Naive thymus-derived CD4-positive, alpha-beta T cell (primary cell): ENCODE measurements at regions not wholly inside any gene's neighbourhood (a gene's known extent, or its start where the extent isn't known, plus 50 kb on each side); places are given as distances from the start of the nearest gene placed in this dataset.

Source experiments
- ATAC-seq: fragments of 150-1000 bp; cut with Tn5 transposase; 2 replicates; pipeline ENCODE4 v1.10.0; 2021; ENCODE audit warnings: mild to moderate bottlenecking, moderate library complexity
- CTCF ChIA-PET: fragments of 350-600 bp; sonication (Branson Sonifier 250); formaldehyde crosslinking; loops from one replicate; lab custom pipeline; 2021; ENCODE audit warnings: antibody characterized with exemption; lab: Charles Lee
- POLR2A ChIA-PET: fragments of 350-600 bp; sonication (Branson Sonifier 250); formaldehyde crosslinking; loops from one replicate; lab custom pipeline; 2021; ENCODE audit warnings: antibody characterized with exemption, inconsistent platforms; lab: Charles Lee
- DNase-seq, 9 donors: peaks; one replicate each; pipeline versions ENCODE4 v3.0.0 to v3.0.0-alpha.2; 2020 to 2022; ENCODE audit warnings: mixed read lengths in 1 of 9
- H3K27ac ChIP-seq: one replicate; pipeline ENCODE4 v1.7.0; 2013; ENCODE audit warnings: mild to moderate bottlenecking, low read depth, low read length, moderate library complexity
- H3K27me3 ChIP-seq, 2 donors: one replicate each; pipeline ENCODE4 v1.7.0; 2013; ENCODE audit warnings: low read length in 2 of 2, mild to moderate bottlenecking in 2 of 2, moderate library complexity in 2 of 2; ENCODE audit not compliant: control insufficient read depth in 2 of 2, insufficient read depth in 2 of 2
- H3K36me3 ChIP-seq, 3 experiments: 1 replicate in 2 of 3; 2 replicates in 1 of 3; pipeline ENCODE4 v1.7.0; 2013; ENCODE audit warnings: low read length in 3 of 3, mild to moderate bottlenecking in 3 of 3, moderate library complexity in 1 of 3; ENCODE audit not compliant: insufficient read depth in 3 of 3, control insufficient read depth in 2 of 3
- H3K4me1 ChIP-seq, 2 donors: one replicate each; pipeline ENCODE4 v1.7.0; 2013; ENCODE audit warnings: low read length in 2 of 2, mild to moderate bottlenecking in 2 of 2, moderate library complexity in 1 of 2; ENCODE audit not compliant: control insufficient read depth in 2 of 2, insufficient read depth in 2 of 2
- H3K4me3 ChIP-seq: 2 replicates; pipeline ENCODE4 v1.7.0; 2013; ENCODE audit warnings: mild to moderate bottlenecking, low read length
- H3K9me3 ChIP-seq, 3 experiments: 1 replicate in 2 of 3; 2 replicates in 1 of 3; pipeline ENCODE4 v1.7.0; 2013; ENCODE audit warnings: low read length in 3 of 3; ENCODE audit not compliant: control insufficient read depth in 2 of 3
- H3K27ac Mint-ChIP-seq, 9 donors: one replicate each; pipeline ENCODE4 v1.8.0; 2020 to 2022; ENCODE audit warnings: mixed read lengths in 9 of 9, mild to moderate bottlenecking in 8 of 9, moderate library complexity in 5 of 9, inconsistent platforms in 2 of 9
- H3K27me3 Mint-ChIP-seq, 5 donors: one replicate each; pipeline ENCODE4 v1.8.0; 2021 to 2022; ENCODE audit warnings: mixed read lengths in 5 of 5, mild to moderate bottlenecking in 1 of 5
- H3K36me3 Mint-ChIP-seq, 5 donors: one replicate each; pipeline ENCODE4 v1.8.0; 2020 to 2022; ENCODE audit warnings: mixed read lengths in 5 of 5, mild to moderate bottlenecking in 3 of 5, inconsistent platforms in 1 of 5
- H3K4me1 Mint-ChIP-seq, 7 donors: one replicate each; pipeline ENCODE4 v1.8.0; 2020 to 2022; ENCODE audit warnings: mixed read lengths in 7 of 7, mild to moderate bottlenecking in 3 of 7, inconsistent platforms in 1 of 7
- H3K4me3 Mint-ChIP-seq, 10 donors: one replicate each; pipeline ENCODE4 v1.8.0; 2020 to 2022; ENCODE audit warnings: mild to moderate bottlenecking in 10 of 10, mixed read lengths in 10 of 10, moderate library complexity in 6 of 10, inconsistent platforms in 2 of 10
- H3K9me3 Mint-ChIP-seq, 11 donors: one replicate each; pipeline ENCODE4 v1.8.0; 2020 to 2022; ENCODE audit warnings: mixed read lengths in 11 of 11, mild to moderate bottlenecking in 4 of 11, inconsistent platforms in 1 of 11, moderate library complexity in 1 of 11
- intact Hi-C, 2 donors: fragments of 100-400 bp; cut with micrococcal nuclease; formaldehyde crosslinking; loops; one replicate each; pipeline ENCODE4 v1.15.1; 2023

- DNase-seq (no peak), ATAC-seq (no peak)
- H3K27me3 Mint-ChIP-seq, result peaks cover 3 to 25% (median 11%) of the 10 kb centered on the region in 5 donors
- H3K9me3 ChIP-seq, result no peaks in the 10 kb centered on the region
- no peaks in the 10 kb centered on the region for H3K4me1 Mint-ChIP-seq
- no peaks in the 10 kb centered on the region for H3K4me1 ChIP-seq
- no peaks in the 10 kb centered on the region for H3K36me3 ChIP-seq
- H3K4me3 Mint-ChIP-seq, result no peak overlapping the region
- H3K4me3 ChIP-seq, result no peak overlapping the region
- H3K9me3 Mint-ChIP-seq, result peaks cover 0 to under 1% (median 0%) of the 10 kb centered on the region in 11 donors
- intact Hi-C loops, result no loop called here
- H3K27ac ChIP-seq, result no peak overlapping the region
- no peak overlapping the region for H3K27ac Mint-ChIP-seq
- no peaks in the 10 kb centered on the region for H3K36me3 Mint-ChIP-seq
- POLR2A ChIA-PET, result no interaction called here
- H3K27me3 ChIP-seq, result no peaks in the 10 kb centered on the region
- CTCF ChIA-PET, result no interaction called here
Measured at GRCh38 chr5:53418826-53419658, 61.4 kb upstream of the FST start.

GRCh38 chr5:53422539-53422938 lies 57.9 kb upstream of the FST start:
- no peak for DNase-seq
- ChIA-PET CTCF (no interaction called here), POLR2A (no interaction called here)
- peaks cover 9 to 31% (median 24%) of the 10 kb centered on the region in 5 donors for H3K27me3 Mint-ChIP-seq
- no peaks in the 10 kb centered on the region for H3K27me3 ChIP-seq
- no peaks in the 10 kb centered on the region for H3K4me1 Mint-ChIP-seq
- no peak overlapping the region for H3K4me3 ChIP-seq
- H3K9me3 Mint-ChIP-seq, result no peaks in the 10 kb centered on the region
- H3K4me1 ChIP-seq, result no peaks in the 10 kb centered on the region
- no peaks in the 10 kb centered on the region for H3K36me3 Mint-ChIP-seq
- H3K36me3 ChIP-seq, result no peaks in the 10 kb centered on the region
- H3K27ac ChIP-seq, result no peak overlapping the region
- H3K9me3 ChIP-seq, result no peaks in the 10 kb centered on the region
- ATAC-seq, result no peak
- no peak overlapping the region for H3K27ac Mint-ChIP-seq
- intact Hi-C loops, result no loop called here
- H3K4me3 Mint-ChIP-seq, result no peak overlapping the region

GRCh38 chr5:53423724-53424123 lies 56.7 kb upstream of the FST start:
- ChIA-PET POLR2A (no interaction called here), CTCF (interaction anchor here (0.6 kb wide), 1 partner anchor 987 kb away, joined by 3 read pairs; no protein-coding TSS in a partner anchor)

GRCh38 chr5:53424686-53425615 lies 55.5 kb upstream of the FST start:
- Histone ChIP-seq H3K9me3 (no peaks in the 10 kb centered on the region), H3K4me1 (no peaks in the 10 kb centered on the region), H3K36me3 (no peaks in the 10 kb centered on the region), H3K4me3 (no peak overlapping the region), H3K27ac (no peak overlapping the region), H3K27me3 (no peaks in the 10 kb centered on the region)
- ChIA-PET CTCF (no interaction called here), POLR2A (no interaction called here)
- no peak for DNase-seq
- ATAC-seq, result no peak
- no peaks in the 10 kb centered on the region for H3K9me3 Mint-ChIP-seq
- no peak overlapping the region for H3K4me3 Mint-ChIP-seq
- intact Hi-C loops, result loop anchor here in 1 of 2 donors (5.0 kb wide), 1 partner anchor 792 kb away; no protein-coding TSS in a partner anchor
- no peak overlapping the region for H3K27ac Mint-ChIP-seq
- no peaks in the 10 kb centered on the region for H3K4me1 Mint-ChIP-seq
- no peaks in the 10 kb centered on the region for H3K36me3 Mint-ChIP-seq
- H3K27me3 Mint-ChIP-seq, result peaks cover 14 to 40% (median 32%) of the 10 kb centered on the region in 5 donors

More at GRCh38 chr5:53423724-53424123, 56.7 kb upstream of the FST start:
- H3K36me3 Mint-ChIP-seq, result no peaks in the 10 kb centered on the region
- H3K27me3 Mint-ChIP-seq, result peaks cover 12 to 34% (median 26%) of the 10 kb centered on the region in 5 donors
- no peaks in the 10 kb centered on the region for H3K9me3 Mint-ChIP-seq
- Histone ChIP-seq H3K27me3 (no peaks in the 10 kb centered on the region), H3K36me3 (no peaks in the 10 kb centered on the region), H3K4me1 (no peaks in the 10 kb centered on the region), H3K4me3 (no peak overlapping the region), H3K27ac (no peak overlapping the region), H3K9me3 (no peaks in the 10 kb centered on the region)
- ATAC-seq (no peak), DNase-seq (no peak)
- H3K4me1 Mint-ChIP-seq, result no peaks in the 10 kb centered on the region
- no peak overlapping the region for H3K4me3 Mint-ChIP-seq
- no peak overlapping the region for H3K27ac Mint-ChIP-seq
- intact Hi-C loops, result no loop called here

- Histone ChIP-seq H3K36me3 (no peaks in the 10 kb centered on the region), H3K27ac (no peak overlapping the region), H3K27me3 (no peaks in the 10 kb centered on the region), H3K9me3 (no peaks in the 10 kb centered on the region), H3K4me1 (no peaks in the 10 kb centered on the region), H3K4me3 (no peak overlapping the region)
- Mint-ChIP-seq H3K27ac (no peak overlapping the region), H3K4me3 (no peak overlapping the region), H3K9me3 (no peaks in the 10 kb centered on the region), H3K36me3 (no peaks in the 10 kb centered on the region), H3K4me1 (no peaks in the 10 kb centered on the region), H3K27me3 (peaks cover 14 to 40% (median 34%) of the 10 kb centered on the region in 5 donors)
- intact Hi-C loops, result loop anchor here (1.0 to 5.0 kb wide), 2 partner anchors 791 kb away; no protein-coding TSS in a partner anchor
- ATAC-seq (peak; percentile 34), DNase-seq (peak in 2 of 9 donors; percentile 6 to 11)
- ChIA-PET CTCF (no interaction called here), POLR2A (interaction anchor here (0.9 kb wide), 1 partner anchor 315 kb away, joined by 3 read pairs; no protein-coding TSS in a partner anchor)
Measured at GRCh38 chr5:53425687-53426511, 54.5 kb upstream of the FST start.

- ATAC-seq (no peak), DNase-seq (no peak)
- intact Hi-C loops, result loop anchor here (1.0 to 5.0 kb wide), 2 partner anchors 791 kb away; no protein-coding TSS in a partner anchor
- Histone ChIP-seq H3K27me3 (no peaks in the 10 kb centered on the region), H3K9me3 (no peaks in the 10 kb centered on the region), H3K4me1 (no peaks in the 10 kb centered on the region), H3K4me3 (no peak overlapping the region), H3K27ac (no peak overlapping the region), H3K36me3 (no peaks in the 10 kb centered on the region)
- no peak overlapping the region for H3K4me3 Mint-ChIP-seq
- ChIA-PET POLR2A (interaction anchor here (0.9 kb wide), 1 partner anchor 316 kb away, joined by 3 read pairs; no protein-coding TSS in a partner anchor), CTCF (no interaction called here)
- no peaks in the 10 kb centered on the region for H3K36me3 Mint-ChIP-seq
- H3K27me3 Mint-ChIP-seq, result peaks cover 14 to 40% (median 29%) of the 10 kb centered on the region in 5 donors
- H3K27ac Mint-ChIP-seq, result no peak overlapping the region
- no peaks in the 10 kb centered on the region for H3K4me1 Mint-ChIP-seq
- no peaks in the 10 kb centered on the region for H3K9me3 Mint-ChIP-seq
Measured at GRCh38 chr5:53426512-53426830, 54.0 kb upstream of the FST start.
